Trophoblast cell (in vitro differentiated cells and primary cell): ENCODE measurements at regions not wholly inside any gene's neighbourhood (a gene's known extent, or its start where the extent isn't known, plus 50 kb on each side); places are given as distances from the start of the nearest gene placed in this dataset.
"Not testable (repeated sequence)": the region's sequence is repeated elsewhere in the genome, so short reads cannot be mapped to it uniquely, and the experiment has no call there.

Source experiments
- DNase-seq, 2 donors: peaks; one replicate each; pipeline ENCODE4 v3.0.0-alpha.2; 2016
- H2AFZ ChIP-seq: 2 replicates; pipeline ENCODE4 v1.6.1; 2013; ENCODE audit warnings: low read length, moderate library complexity, mild to moderate bottlenecking; ENCODE audit not compliant: insufficient read depth, poor library complexity
- H2AK5ac ChIP-seq: 2 replicates; pipeline ENCODE4 v1.6.1; 2013; ENCODE audit warnings: mild to moderate bottlenecking, low read length
- H2BK120ac ChIP-seq: 2 replicates; pipeline ENCODE4 v1.6.1; 2013; ENCODE audit warnings: low read length, mild to moderate bottlenecking, moderate library complexity; ENCODE audit not compliant: insufficient read depth, poor library complexity
- H2BK12ac ChIP-seq: 2 replicates; pipeline ENCODE4 v1.6.1; 2013; ENCODE audit warnings: mild to moderate bottlenecking, low read length, moderate library complexity
- H2BK5ac ChIP-seq: 2 replicates; pipeline ENCODE4 v1.6.1; 2013; ENCODE audit warnings: low read length, low read depth, moderate library complexity, mild to moderate bottlenecking; ENCODE audit not compliant: poor library complexity
- H3K14ac ChIP-seq: 2 replicates; pipeline ENCODE4 v1.6.1; 2013; ENCODE audit warnings: mild to moderate bottlenecking, low read length
- H3K18ac ChIP-seq: 2 replicates; pipeline ENCODE4 v1.6.1; 2013; ENCODE audit warnings: mild to moderate bottlenecking, low read length
- H3K23ac ChIP-seq: 2 replicates; pipeline ENCODE4 v1.6.1; 2013; ENCODE audit warnings: low read length
- H3K27ac ChIP-seq: 2 replicates; pipeline ENCODE4 v1.5.1; 2013; ENCODE audit warnings: low read depth, mild to moderate bottlenecking, inconsistent platforms, low read length, moderate library complexity
- H3K27me3 ChIP-seq: 2 replicates; pipeline ENCODE4 v1.6.1; 2013; ENCODE audit warnings: inconsistent platforms, mild to moderate bottlenecking, low read length, moderate library complexity; ENCODE audit not compliant: insufficient read depth
- H3K36me3 ChIP-seq, 2 experiments: 1 replicate in 1 of 2; 2 replicates in 1 of 2; pipeline ENCODE4 v1.6.1; 2013; ENCODE audit warnings: low read length in 2 of 2, mild to moderate bottlenecking in 2 of 2, moderate library complexity in 1 of 2; ENCODE audit not compliant: insufficient read depth in 2 of 2, control insufficient read depth in 1 of 2
- H3K4ac ChIP-seq: 2 replicates; pipeline ENCODE4 v1.6.1; 2013; ENCODE audit warnings: low read depth, mild to moderate bottlenecking, low read length, moderate library complexity
- H3K4me1 ChIP-seq, 2 experiments: 1 replicate in 1 of 2; 2 replicates in 1 of 2; pipeline ENCODE4 v1.6.1; 2013; ENCODE audit warnings: low read length in 2 of 2, mild to moderate bottlenecking in 2 of 2, moderate library complexity in 1 of 2; ENCODE audit not compliant: insufficient read depth in 2 of 2, control insufficient read depth in 1 of 2
- H3K4me2 ChIP-seq: 2 replicates; pipeline ENCODE4 v1.6.1; 2013; ENCODE audit warnings: inconsistent platforms, mild to moderate bottlenecking, low read length, moderate library complexity
- H3K4me3 ChIP-seq: 2 replicates; pipeline ENCODE4 v1.5.1; 2013; ENCODE audit warnings: mild to moderate bottlenecking, low read depth, low read length, inconsistent platforms
- H3K79me1 ChIP-seq: one replicate; pipeline ENCODE4 v1.6.1; 2013; ENCODE audit warnings: low read length
- H3K79me2 ChIP-seq: 2 replicates; pipeline ENCODE4 v1.6.1; 2013; ENCODE audit warnings: low read length, mild to moderate bottlenecking; ENCODE audit not compliant: control insufficient read depth, insufficient read depth, poor library complexity
- H3K9ac ChIP-seq: 2 replicates; pipeline ENCODE4 v1.6.1; 2013; ENCODE audit warnings: mild to moderate bottlenecking, low read length
- H3K9me3 ChIP-seq: 2 replicates; pipeline ENCODE4 v1.6.1; 2013; ENCODE audit warnings: low read depth, mild to moderate bottlenecking, control low read depth, inconsistent platforms, low read length; ENCODE audit not compliant: insufficient read depth
- H4K12ac ChIP-seq: 2 replicates; pipeline ENCODE4 v1.6.1; 2013; ENCODE audit warnings: low read depth, mild to moderate bottlenecking, low read length, moderate library complexity
- H4K8ac ChIP-seq: 2 replicates; pipeline ENCODE4 v1.6.1; 2013; ENCODE audit warnings: low read depth, mild to moderate bottlenecking, low read length, moderate library complexity
- H4K91ac ChIP-seq: one replicate; pipeline ENCODE4 v1.6.1; 2013; ENCODE audit warnings: low read depth, mild to moderate bottlenecking, low read length, moderate library complexity
- WGBS: extraction: QIAGEN DNeasy Blood & Tissue Kit; methylation state at CpG from one replicate; pipeline ENCODE4 v1.1.7; 2013; ENCODE audit warnings: missing lambda C conversion rate; ENCODE audit not compliant: insufficient read length, insufficient coverage; ENCODE audit errors: extremely low coverage; 5-methylcytosine and 5-hydroxymethylcytosine counted together

- Histone ChIP-seq H3K4ac (no peak overlapping the region), H3K18ac (no peak overlapping the region), H3K4me2 (no peak overlapping the region), H2BK5ac (no peak overlapping the region), H4K8ac (no peak overlapping the region), H3K4me3 (no peak overlapping the region), H3K23ac (no peak overlapping the region), H2AFZ (no peak overlapping the region), H3K36me3 (no peaks in the 10 kb centered on the region), H3K79me1 (no peaks in the 10 kb centered on the region), H2BK12ac (no peak overlapping the region), H3K4me1 (no peaks in the 10 kb centered on the region), H3K14ac (no peak overlapping the region), H3K27me3 (no peaks in the 10 kb centered on the region), H3K9ac (no peak overlapping the region), H2AK5ac (no peak overlapping the region), H2BK120ac (no peak overlapping the region), H3K9me3 (no peaks in the 10 kb centered on the region), H4K12ac (no peak overlapping the region), H3K79me2 (no peaks in the 10 kb centered on the region), H4K91ac (no peak overlapping the region), H3K27ac (no peak overlapping the region)
- DNase-seq, result no peak
- WGBS, result no CpG with 5 or more reads among the region's 5 CpGs
Observed at GRCh38 chr6:19231878-19232561, 605.1 kb upstream of the ID4 start.

DNA sequence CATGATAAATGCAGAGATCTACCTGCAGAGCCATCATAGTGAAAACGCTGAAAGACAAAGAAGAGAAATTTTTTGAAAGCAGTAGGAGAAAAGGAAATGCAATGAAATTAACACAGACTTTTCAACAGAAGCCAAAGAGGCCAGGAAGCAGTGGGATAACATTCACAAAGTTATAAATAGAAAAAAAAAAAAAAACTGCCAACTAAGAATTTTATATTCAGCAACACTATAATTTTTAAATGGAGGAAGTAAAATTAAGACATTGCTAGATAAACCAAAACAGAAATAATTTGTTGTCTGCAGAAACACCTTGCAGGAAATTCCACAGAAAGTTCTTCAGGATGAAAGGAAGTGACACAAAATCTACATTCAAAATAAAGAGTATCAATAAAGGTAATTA is 591.5 kb upstream of the ID4 start:
- no peak overlapping the region for H4K12ac ChIP-seq
- WGBS, result no CpG with 5 or more reads among the region's 1 CpG

DNA sequence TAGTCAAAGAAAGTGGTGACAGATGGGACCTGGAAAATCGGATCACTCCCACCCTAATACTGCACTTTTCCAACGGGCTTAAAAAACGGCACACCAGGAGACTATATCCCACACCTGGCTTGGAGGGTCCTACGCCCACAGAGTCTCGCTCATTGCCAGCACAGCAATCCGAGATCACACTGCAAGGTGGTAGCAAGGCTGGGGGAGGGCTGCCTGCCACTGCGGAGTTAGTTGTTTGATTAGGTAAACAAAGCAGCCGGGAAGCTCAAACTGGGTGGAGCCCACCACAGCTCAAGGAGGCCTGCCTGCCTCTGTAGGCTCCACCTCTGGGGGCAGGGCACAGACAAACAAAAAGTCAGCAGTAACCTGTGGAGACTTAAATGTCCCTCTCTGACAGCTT is 590.0 kb upstream of the ID4 start:
- H3K79me1 ChIP-seq, H2BK12ac ChIP-seq, H3K79me2 ChIP-seq, H3K27me3 ChIP-seq, H2BK5ac ChIP-seq, H3K4ac ChIP-seq, H3K4me2 ChIP-seq, DNase-seq, H3K9me3 ChIP-seq, H3K23ac ChIP-seq, H3K27ac ChIP-seq, H3K4me1 ChIP-seq, H2BK120ac ChIP-seq, H3K14ac ChIP-seq, H4K12ac ChIP-seq, H3K4me3 ChIP-seq, H3K9ac ChIP-seq, H2AK5ac ChIP-seq, H4K91ac ChIP-seq, H4K8ac ChIP-seq, H2AFZ ChIP-seq, H3K18ac ChIP-seq, H3K36me3 ChIP-seq: not testable (repeated sequence)
- WGBS, result no CpG with 5 or more reads among the region's 8 CpGs

More for the DNA sequence above, 591.5 kb upstream of the ID4 start:
- no peaks in the 10 kb centered on the region for H3K27me3 ChIP-seq
- no peak overlapping the region for H3K27ac ChIP-seq
- H2AFZ ChIP-seq, result no peak overlapping the region
- no peak for DNase-seq
- H3K4me1 ChIP-seq, result no peaks in the 10 kb centered on the region
- no peak overlapping the region for H3K4ac ChIP-seq
- no peak overlapping the region for H3K4me2 ChIP-seq
- H4K91ac ChIP-seq, result no peak overlapping the region
- no peak overlapping the region for H3K14ac ChIP-seq
- H2BK5ac ChIP-seq, result no peak overlapping the region
- no peaks in the 10 kb centered on the region for H3K79me2 ChIP-seq
- no peak overlapping the region for H3K9ac ChIP-seq
- H3K79me1 ChIP-seq, result no peaks in the 10 kb centered on the region
- H2BK12ac ChIP-seq, result no peak overlapping the region
- no peak overlapping the region for H3K4me3 ChIP-seq
- no peak overlapping the region for H4K8ac ChIP-seq
- no peak overlapping the region for H2BK120ac ChIP-seq
- no peak overlapping the region for H3K23ac ChIP-seq
- H3K18ac ChIP-seq, result no peak overlapping the region
- no peak overlapping the region for H2AK5ac ChIP-seq
- H3K36me3 ChIP-seq, result no peaks in the 10 kb centered on the region
- peaks cover 2% of the 10 kb centered on the region for H3K9me3 ChIP-seq

DNA sequence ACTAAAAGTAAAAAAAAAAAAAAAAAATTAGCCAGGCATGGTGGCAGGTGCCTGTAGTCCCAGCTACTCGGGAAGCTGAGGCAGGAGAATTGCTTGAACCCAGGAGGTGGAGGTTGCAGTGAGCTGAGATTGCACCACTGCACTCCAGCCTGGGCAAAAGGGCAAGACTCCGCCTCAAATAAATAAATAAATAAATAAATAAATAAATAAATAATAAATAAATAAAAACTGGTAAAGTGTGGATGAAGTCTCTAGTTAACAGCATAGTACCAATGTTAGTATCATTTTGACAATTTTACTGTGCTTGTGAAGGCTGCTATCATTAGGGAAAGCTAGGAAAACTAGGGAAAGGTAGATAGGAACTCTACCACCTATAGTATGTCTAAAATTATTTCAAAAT is 581.0 kb upstream of the ID4 start:
- not testable (repeated sequence) for H3K27ac ChIP-seq, H3K14ac ChIP-seq, H3K18ac ChIP-seq, H3K27me3 ChIP-seq, H3K4ac ChIP-seq, H3K36me3 ChIP-seq, H3K4me2 ChIP-seq, H4K12ac ChIP-seq, H2AK5ac ChIP-seq, H3K79me1 ChIP-seq, H3K23ac ChIP-seq, H2BK12ac ChIP-seq, H2BK120ac ChIP-seq, H4K8ac ChIP-seq, H3K9ac ChIP-seq, H2AFZ ChIP-seq, H3K4me1 ChIP-seq, H3K79me2 ChIP-seq, H3K9me3 ChIP-seq, H4K91ac ChIP-seq, H3K4me3 ChIP-seq, DNase-seq, H2BK5ac ChIP-seq
- no CpG with 5 or more reads among the region's 2 CpGs for WGBS
